Mucosa of descending colon (tissue), 3 donors: ENCODE measurements at regions not wholly inside any gene's neighbourhood (a gene's known extent, or its start where the extent isn't known, plus 50 kb on each side); places are given as distances from the start of the nearest gene placed in this dataset.

Experiments used
- ATAC-seq: fragments of 200-7000 bp; cut with Tn5 transposase; one replicate; pipeline ENCODE4 v1.9.1; 2020; ENCODE audit warnings: mild to moderate bottlenecking, moderate library complexity
- DNase-seq, 3 donors: peaks; one replicate each; pipeline ENCODE4 v3.0.0-alpha.2; 2020
- H3K36me3 ChIP-seq: fragments of 200-600 bp; one replicate; pipeline ENCODE4 v1.8.0; 2021; ENCODE audit warnings: low read depth, mild to moderate bottlenecking
- H3K4me1 ChIP-seq: fragments of 200-600 bp; one replicate; pipeline ENCODE4 v1.8.0; 2021; ENCODE audit warnings: low read depth, mild to moderate bottlenecking
- H3K4me3 ChIP-seq: fragments of 200-600 bp; one replicate; pipeline ENCODE4 v1.8.0; 2021; ENCODE audit warnings: mild to moderate bottlenecking
- H3K9me3 ChIP-seq: fragments of 200-600 bp; one replicate; pipeline ENCODE4 v1.8.0; 2021; ENCODE audit warnings: mild to moderate bottlenecking
- intact Hi-C, 2 donors: fragments of 100-400 bp; cut with DNase I in 1 of 2; cut with micrococcal nuclease in 1 of 2; formaldehyde crosslinking; loops; one replicate each; pipeline versions ENCODE4 v1.11.0 to v1.11.1; 2022; cut with DNase I, micrococcal nuclease
- TF ChIP-seq, protein P1 (sequence below): fragments of 200-600 bp; IDR thresholded peaks from one replicate; pipeline ENCODE4 v1.8.0; 2022; ENCODE audit warnings: antibody characterized with exemption, mild to moderate bottlenecking
- donor health status: DM: no; HTN: no; CAD: no; lungs with moderate emphysema.
- donor health status: DM: no; HTN: no; CAD: no.
- donor health status: DM: no; HTN: yes; CAD: no.

DNA sequence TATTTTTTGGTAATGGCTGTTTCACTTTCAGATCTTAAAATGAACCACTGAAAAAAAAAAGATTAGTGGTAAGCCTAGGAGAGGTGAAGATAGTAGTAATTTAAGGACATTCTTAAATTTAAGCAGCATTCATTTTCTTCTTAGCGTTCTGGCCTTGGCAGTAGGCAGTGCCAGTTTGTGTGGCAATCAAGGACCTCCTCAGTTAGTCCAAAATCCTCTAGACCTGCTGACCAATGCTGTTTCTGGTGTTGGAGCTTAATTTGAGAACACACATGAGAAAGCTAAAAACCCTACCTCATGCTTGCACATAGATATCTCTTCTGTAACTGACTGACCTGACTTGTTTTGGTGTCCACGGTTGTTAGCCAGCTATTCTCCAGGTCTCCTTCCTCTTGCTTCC is 219.8 kb upstream of the RGS6 start:
- Histone ChIP-seq H3K36me3 (no peaks in the 10 kb centered on the region), H3K4me3 (no peak overlapping the region), H3K9me3 (no peaks in the 10 kb centered on the region), H3K4me1 (no peaks in the 10 kb centered on the region)
- TF ChIP-seq, protein P1, sequence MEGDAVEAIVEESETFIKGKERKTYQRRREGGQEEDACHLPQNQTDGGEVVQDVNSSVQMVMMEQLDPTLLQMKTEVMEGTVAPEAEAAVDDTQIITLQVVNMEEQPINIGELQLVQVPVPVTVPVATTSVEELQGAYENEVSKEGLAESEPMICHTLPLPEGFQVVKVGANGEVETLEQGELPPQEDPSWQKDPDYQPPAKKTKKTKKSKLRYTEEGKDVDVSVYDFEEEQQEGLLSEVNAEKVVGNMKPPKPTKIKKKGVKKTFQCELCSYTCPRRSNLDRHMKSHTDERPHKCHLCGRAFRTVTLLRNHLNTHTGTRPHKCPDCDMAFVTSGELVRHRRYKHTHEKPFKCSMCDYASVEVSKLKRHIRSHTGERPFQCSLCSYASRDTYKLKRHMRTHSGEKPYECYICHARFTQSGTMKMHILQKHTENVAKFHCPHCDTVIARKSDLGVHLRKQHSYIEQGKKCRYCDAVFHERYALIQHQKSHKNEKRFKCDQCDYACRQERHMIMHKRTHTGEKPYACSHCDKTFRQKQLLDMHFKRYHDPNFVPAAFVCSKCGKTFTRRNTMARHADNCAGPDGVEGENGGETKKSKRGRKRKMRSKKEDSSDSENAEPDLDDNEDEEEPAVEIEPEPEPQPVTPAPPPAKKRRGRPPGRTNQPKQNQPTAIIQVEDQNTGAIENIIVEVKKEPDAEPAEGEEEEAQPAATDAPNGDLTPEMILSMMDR: no peak
- DNase-seq: no peak
- intact Hi-C loops: no loop called here
- ATAC-seq: no peak

DNA sequence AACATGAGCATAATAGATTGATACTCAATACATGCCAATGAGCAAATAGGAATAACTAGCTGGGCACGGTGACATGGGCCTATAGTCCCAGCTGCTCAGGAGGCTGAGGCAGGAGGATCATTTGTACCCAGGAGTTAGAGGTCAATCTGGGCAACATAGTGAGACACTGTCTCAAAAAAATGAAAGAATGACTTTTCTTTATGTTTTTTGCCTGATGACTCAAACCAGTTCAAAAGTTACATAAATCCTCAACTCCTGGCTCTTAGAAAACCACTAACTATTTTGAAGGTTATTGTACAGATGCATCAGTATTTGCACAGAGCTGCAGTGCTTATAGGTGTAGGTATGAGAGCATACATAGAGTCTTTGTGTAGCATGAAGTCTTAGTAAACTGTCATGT is 219.2 kb upstream of the RGS6 start:
- Histone ChIP-seq H3K9me3 (no peaks in the 10 kb centered on the region), H3K4me1 (no peaks in the 10 kb centered on the region), H3K4me3 (no peak overlapping the region), H3K36me3 (no peaks in the 10 kb centered on the region)
- intact Hi-C loops: no loop called here
- ATAC-seq (no peak), DNase-seq (no peak)
- TF ChIP-seq, protein P1: no peak

DNA sequence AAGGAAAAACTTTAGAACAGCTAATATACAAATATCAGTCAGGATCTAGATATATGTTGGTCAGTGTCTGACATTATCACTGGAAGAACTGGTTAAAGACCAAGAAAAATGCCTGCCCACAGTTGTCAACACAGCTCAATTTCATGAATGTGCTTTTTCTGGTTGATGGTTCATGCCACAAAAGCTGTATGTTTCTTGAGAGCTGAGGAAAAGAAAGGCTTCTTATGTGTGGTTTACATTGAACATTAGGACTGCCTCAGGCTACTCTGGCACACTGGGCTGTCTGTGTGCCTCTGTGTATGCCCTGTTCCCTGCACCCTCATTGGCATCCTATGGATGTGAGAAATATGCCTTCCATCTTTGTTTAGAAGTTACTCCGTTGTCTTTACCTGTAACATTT is 218.8 kb upstream of the RGS6 start:
- DNase-seq (no peak), ATAC-seq (no peak)
- intact Hi-C loops: no loop called here
- Histone ChIP-seq H3K4me1 (no peaks in the 10 kb centered on the region), H3K9me3 (no peaks in the 10 kb centered on the region), H3K36me3 (no peaks in the 10 kb centered on the region), H3K4me3 (no peak overlapping the region)
- TF ChIP-seq, protein P1: no peak

DNA sequence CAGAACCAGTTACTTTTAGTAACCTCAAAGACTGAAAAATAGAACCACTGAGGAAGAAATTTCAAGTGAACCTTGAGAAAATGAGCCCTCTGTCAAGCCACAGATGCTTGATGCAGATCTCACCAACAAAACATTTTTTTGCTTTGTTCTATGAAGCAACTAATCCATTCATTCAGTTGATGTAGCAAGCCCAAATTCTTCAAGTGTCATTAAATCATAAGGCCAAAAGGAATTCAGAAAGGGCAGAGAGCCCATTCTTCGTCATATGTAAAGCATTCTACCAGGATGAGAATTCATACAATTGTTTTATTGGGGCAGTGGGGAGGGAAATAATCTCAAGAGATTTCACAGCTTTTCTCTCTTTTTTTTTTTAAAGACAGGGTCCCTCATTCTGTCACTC is 218.0 kb upstream of the RGS6 start:
- intact Hi-C loops: no loop called here
- ATAC-seq (no peak), DNase-seq (no peak)
- Histone ChIP-seq H3K4me3 (no peak overlapping the region), H3K36me3 (no peaks in the 10 kb centered on the region), H3K9me3 (no peaks in the 10 kb centered on the region), H3K4me1 (no peaks in the 10 kb centered on the region)
- TF ChIP-seq, protein P1: no peak

DNA sequence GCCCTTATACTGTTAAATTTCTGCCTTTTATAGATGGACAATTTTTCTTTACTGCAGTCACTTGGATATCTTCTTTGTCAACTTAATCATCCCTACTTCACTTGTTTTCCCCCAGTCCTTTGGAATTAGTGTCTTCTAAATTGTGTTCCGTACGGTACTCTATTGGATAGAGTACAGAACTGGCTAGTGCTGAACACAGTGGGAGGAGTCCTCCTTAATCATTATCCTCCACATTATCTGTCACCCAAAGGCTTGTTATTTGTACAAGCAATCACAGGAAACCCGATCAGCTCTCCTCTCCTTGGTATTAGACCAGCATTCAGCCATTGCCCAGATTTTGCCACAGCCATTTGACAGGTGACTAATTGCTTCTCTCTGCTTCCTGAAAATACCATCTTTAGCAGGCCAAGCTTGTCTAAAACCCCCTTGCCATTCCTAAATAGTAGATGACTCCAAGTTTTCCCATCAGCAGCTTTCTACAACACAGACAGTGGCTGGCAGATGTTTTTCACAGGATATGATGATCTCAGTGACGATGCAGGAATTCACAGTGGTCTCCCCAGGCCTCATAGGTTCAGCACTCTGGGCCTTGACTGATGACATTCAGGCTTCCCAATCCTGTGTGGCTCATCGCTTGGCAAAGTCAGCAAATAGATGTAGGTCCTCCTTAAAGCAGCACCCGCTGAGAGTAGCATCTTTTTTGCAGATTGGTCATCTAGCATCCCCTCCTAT is 216.0 kb upstream of the RGS6 start:
- ATAC-seq: no peak
- no peak overlapping the region for H3K4me3 ChIP-seq
- H3K4me1 ChIP-seq: no peaks in the 10 kb centered on the region
- H3K36me3 ChIP-seq: no peaks in the 10 kb centered on the region
- TF ChIP-seq, protein P1: no peak
- no peak for DNase-seq
- H3K9me3 ChIP-seq: no peaks in the 10 kb centered on the region
- intact Hi-C loops: no loop called here
